GM21737 (cell line): ENCODE measurements at regions not wholly inside any gene's neighbourhood (a gene's known extent, or its start where the extent isn't known, plus 50 kb on each side); places are given as distances from the start of the nearest gene placed in this dataset.

Source experiments
- ATAC-seq: cut with Tn5 transposase; IDR thresholded peaks from one replicate; pipeline ENCODE4 v1.9.1; 2021; ENCODE audit warnings: mild to moderate bottlenecking, moderate library complexity; ENCODE audit not compliant: unreplicated experiment

GRCh38 chr2:22769497-22769896 is 615.5 kb upstream of the KLHL29 start:
- no peak for ATAC-seq

- ATAC-seq, result no peak
Observed at GRCh38 chr2:22784566-22784965, 600.4 kb upstream of the KLHL29 start.

GRCh38 chr2:22786817-22787216 is 598.2 kb upstream of the KLHL29 start:
- no peak for ATAC-seq

GRCh38 chr2:22787745-22788144 is 597.2 kb upstream of the KLHL29 start:
- no peak for ATAC-seq

GRCh38 chr2:22788749-22789327 is 596.1 kb upstream of the KLHL29 start:
- ATAC-seq, result no peak

GRCh38 chr2:22795287-22795866 is 589.6 kb upstream of the KLHL29 start:
- no peak for ATAC-seq

- ATAC-seq, result no peak
Observed at GRCh38 chr2:22798386-22798785, 586.6 kb upstream of the KLHL29 start.

GRCh38 chr2:22800412-22800811 is 584.6 kb upstream of the KLHL29 start:
- ATAC-seq, result no peak

GRCh38 chr2:22801071-22801470 is 583.9 kb upstream of the KLHL29 start:
- no peak for ATAC-seq

GRCh38 chr2:22801970-22802369 is 583.0 kb upstream of the KLHL29 start:
- ATAC-seq, result no peak

- no peak for ATAC-seq
Observed at GRCh38 chr2:22807872-22808271, 577.1 kb upstream of the KLHL29 start.

- ATAC-seq, result no peak
Observed at GRCh38 chr2:22810602-22811001, 574.4 kb upstream of the KLHL29 start.

GRCh38 chr2:22812065-22812680 is 572.8 kb upstream of the KLHL29 start:
- no peak for ATAC-seq

GRCh38 chr2:22817197-22817596 is 567.8 kb upstream of the KLHL29 start:
- no peak for ATAC-seq

GRCh38 chr2:22821458-22821857 is 563.5 kb upstream of the KLHL29 start:
- ATAC-seq, result no peak

- ATAC-seq, result no peak
Observed at GRCh38 chr2:22822835-22823234, 562.1 kb upstream of the KLHL29 start.

GRCh38 chr2:22824618-22825017 is 560.4 kb upstream of the KLHL29 start:
- ATAC-seq, result no peak

- ATAC-seq, result no peak
Observed at GRCh38 chr2:22826703-22827102, 558.3 kb upstream of the KLHL29 start.

- no peak for ATAC-seq
Observed at GRCh38 chr2:22829791-22830190, 555.2 kb upstream of the KLHL29 start.

GRCh38 chr2:22832196-22832595 is 552.8 kb upstream of the KLHL29 start:
- ATAC-seq, result no peak

GRCh38 chr2:22838461-22838860 is 546.5 kb upstream of the KLHL29 start:
- ATAC-seq, result no peak

- ATAC-seq, result no peak
Observed at GRCh38 chr2:22842205-22842869, 542.6 kb upstream of the KLHL29 start.
